Mesothelial cell of epicardium (in vitro differentiated cells): ENCODE measurements at regions not wholly inside any gene's neighbourhood (a gene's known extent, or its start where the extent isn't known, plus 50 kb on each side); places are given as distances from the start of the nearest gene placed in this dataset.

Experiments
- DNase-seq, 2 experiments: peaks; one replicate each; pipeline ENCODE4 v3.0.0; 2021; ENCODE audit warnings: low spot score in 2 of 2; ENCODE audit not compliant: unreplicated experiment in 2 of 2
- H3K27ac Mint-ChIP-seq: 2 replicates; pipeline ENCODE4 v1.8.0; 2021; ENCODE audit warnings: mixed read lengths
- H3K27me3 Mint-ChIP-seq: 2 replicates; pipeline ENCODE4 v1.8.0; 2021; ENCODE audit warnings: low read depth, mixed read lengths
- H3K36me3 Mint-ChIP-seq: 2 replicates; pipeline ENCODE4 v1.8.0; 2021; ENCODE audit warnings: mixed read lengths
- H3K4me1 Mint-ChIP-seq: 2 replicates; pipeline ENCODE4 v1.8.0; 2021; ENCODE audit warnings: mixed read lengths
- H3K4me3 Mint-ChIP-seq: 2 replicates; pipeline ENCODE4 v1.8.0; 2021; ENCODE audit warnings: mild to moderate bottlenecking, moderate library complexity, mixed read lengths
- H3K9me3 Mint-ChIP-seq: 2 replicates; pipeline ENCODE4 v1.8.0; 2021; ENCODE audit warnings: mixed read lengths
- CTCF ChIP-seq: fragments of 200-600 bp; sonication (generic); IDR thresholded peaks from one replicate; pipeline ENCODE4 v1.5.0; 2021; ENCODE audit warnings: antibody characterized with exemption; ENCODE audit not compliant: unreplicated experiment

GRCh38 chrX:150258176-150258425 lies 105.0 kb upstream of the MAMLD1 start:
- H3K36me3 Mint-ChIP-seq, result no peaks in the 10 kb centered on the region
- TF ChIP-seq CTCF, result no peak
- H3K9me3 Mint-ChIP-seq, result peaks cover 14% of the 10 kb centered on the region
- no peak for DNase-seq
- H3K27ac Mint-ChIP-seq, result no peak overlapping the region
- H3K27me3 Mint-ChIP-seq, result peaks cover 6% of the 10 kb centered on the region
- H3K4me1 Mint-ChIP-seq, result no peaks in the 10 kb centered on the region
- no peak overlapping the region for H3K4me3 Mint-ChIP-seq

GRCh38 chrX:150258463-150259430 lies 104.4 kb upstream of the MAMLD1 start:
- no peak for TF ChIP-seq CTCF
- Mint-ChIP-seq H3K4me1 (no peaks in the 10 kb centered on the region), H3K9me3 (peaks cover 14% of the 10 kb centered on the region), H3K27ac (no peak overlapping the region), H3K4me3 (no peak overlapping the region), H3K36me3 (no peaks in the 10 kb centered on the region), H3K27me3 (peaks cover 6% of the 10 kb centered on the region)
- DNase-seq, result no peak

GRCh38 chrX:150262456-150262855 lies 100.7 kb upstream of the MAMLD1 start:
- peaks cover 22% of the 10 kb centered on the region for H3K9me3 Mint-ChIP-seq
- H3K27ac Mint-ChIP-seq, result no peak overlapping the region
- no peak for TF ChIP-seq CTCF
- no peak overlapping the region for H3K4me3 Mint-ChIP-seq
- no peak for DNase-seq
- no peaks in the 10 kb centered on the region for H3K4me1 Mint-ChIP-seq
- H3K36me3 Mint-ChIP-seq, result no peaks in the 10 kb centered on the region
- H3K27me3 Mint-ChIP-seq, result peaks cover 10% of the 10 kb centered on the region

GRCh38 chrX:150268839-150269355 lies 94.2 kb upstream of the MAMLD1 start:
- Mint-ChIP-seq H3K4me3 (no peak overlapping the region), H3K9me3 (peaks cover 24% of the 10 kb centered on the region), H3K4me1 (no peaks in the 10 kb centered on the region), H3K27ac (no peak overlapping the region), H3K36me3 (no peaks in the 10 kb centered on the region), H3K27me3 (peaks cover 4% of the 10 kb centered on the region)
- TF ChIP-seq CTCF, result no peak
- DNase-seq, result no peak

GRCh38 chrX:150269605-150270254 lies 93.4 kb upstream of the MAMLD1 start:
- Mint-ChIP-seq H3K27me3 (peaks cover 4% of the 10 kb centered on the region), H3K4me3 (no peak overlapping the region), H3K27ac (no peak overlapping the region), H3K4me1 (no peaks in the 10 kb centered on the region), H3K9me3 (peaks cover 24% of the 10 kb centered on the region), H3K36me3 (no peaks in the 10 kb centered on the region)
- no peak for DNase-seq
- TF ChIP-seq CTCF, result no peak
